ENCODE measurements at regions not wholly inside any gene's neighbourhood (a gene's known extent, or its start where the extent isn't known, plus 50 kb on each side); places are given as distances from the start of the nearest gene placed in this dataset.

DNA sequence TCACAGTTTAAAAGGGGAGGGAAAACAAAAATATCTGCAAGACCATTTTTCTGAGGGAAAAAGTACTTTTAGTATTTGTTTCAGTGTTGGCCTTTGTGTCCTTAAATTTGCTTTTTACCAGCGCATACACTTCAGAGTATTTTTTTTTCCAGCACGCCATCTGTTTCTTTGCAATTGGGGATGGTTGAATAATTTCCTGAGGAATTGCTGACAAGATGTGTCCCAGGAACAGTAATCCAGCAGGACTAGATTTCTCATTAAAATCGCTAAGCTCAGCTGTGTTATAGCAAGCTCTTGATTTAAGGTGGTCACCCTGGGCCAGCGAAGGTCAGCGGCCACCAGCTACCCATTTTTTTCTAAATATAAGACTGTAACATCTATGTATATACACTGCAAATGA is 156.9 kb upstream of the RHOBTB1 start:
- no peak overlapping the region for H2AFZ ChIP-seq (ENCODE audit: low read length)
- no peaks in the 10 kb centered on the region for H3K36me3 ChIP-seq (ENCODE audit: insufficient read depth, low read length)
- DNase-seq (ENCODE audit: low spot score), result no peak
- ChIA-PET CTCF (ENCODE audit: unreplicated experiment) (no interaction called here), POLR2A (interaction anchor here (0.7 to 1.5 kb wide), 2 partner anchors 13 to 18 kb away, joined by 3 read pairs; no protein-coding TSS in a partner anchor)
- no peaks in the 10 kb centered on the region for H3K79me2 ChIP-seq (ENCODE audit: insufficient read depth, low read depth, low read length)
- H3K27ac ChIP-seq (ENCODE audit: low read depth, low read length, poor library complexity, severe bottlenecking), result no peak overlapping the region
- no peaks in the 10 kb centered on the region for H3K9me3 ChIP-seq (ENCODE audit: low read length)
- no TSS peak for BruUV-seq (replicated peaks)
- H4K20me1 ChIP-seq (ENCODE audit: insufficient read depth, low read length), result no peaks in the 10 kb centered on the region
- no peak overlapping the region for H3K4me3 ChIP-seq (ENCODE audit: low read depth, low read length, poor library complexity, severe bottlenecking)
- intact Hi-C loops (cut with micrococcal nuclease; ENCODE audit: unreplicated experiment), result no loop called here
- no peaks in the 10 kb centered on the region for H3K4me1 ChIP-seq (ENCODE audit: insufficient read depth, low read length, poor library complexity, severe bottlenecking)
- H3K9me2 ChIP-seq (ENCODE audit: insufficient read depth, low read length), result no peaks in the 10 kb centered on the region
- TF ChIP-seq, protein P1, sequence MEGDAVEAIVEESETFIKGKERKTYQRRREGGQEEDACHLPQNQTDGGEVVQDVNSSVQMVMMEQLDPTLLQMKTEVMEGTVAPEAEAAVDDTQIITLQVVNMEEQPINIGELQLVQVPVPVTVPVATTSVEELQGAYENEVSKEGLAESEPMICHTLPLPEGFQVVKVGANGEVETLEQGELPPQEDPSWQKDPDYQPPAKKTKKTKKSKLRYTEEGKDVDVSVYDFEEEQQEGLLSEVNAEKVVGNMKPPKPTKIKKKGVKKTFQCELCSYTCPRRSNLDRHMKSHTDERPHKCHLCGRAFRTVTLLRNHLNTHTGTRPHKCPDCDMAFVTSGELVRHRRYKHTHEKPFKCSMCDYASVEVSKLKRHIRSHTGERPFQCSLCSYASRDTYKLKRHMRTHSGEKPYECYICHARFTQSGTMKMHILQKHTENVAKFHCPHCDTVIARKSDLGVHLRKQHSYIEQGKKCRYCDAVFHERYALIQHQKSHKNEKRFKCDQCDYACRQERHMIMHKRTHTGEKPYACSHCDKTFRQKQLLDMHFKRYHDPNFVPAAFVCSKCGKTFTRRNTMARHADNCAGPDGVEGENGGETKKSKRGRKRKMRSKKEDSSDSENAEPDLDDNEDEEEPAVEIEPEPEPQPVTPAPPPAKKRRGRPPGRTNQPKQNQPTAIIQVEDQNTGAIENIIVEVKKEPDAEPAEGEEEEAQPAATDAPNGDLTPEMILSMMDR (conservative IDR thresholded peaks at IDR 0.05; ENCODE audit: low read length), result no peak
- no peak for TF ChIP-seq EZH2phosphoT487 (IDR thresholded peaks at IDR 0.05; ENCODE audit: borderline replicate concordance, low read depth, low read length)
- H3K4me2 ChIP-seq (ENCODE audit: low read length), result no peak overlapping the region

DNA sequence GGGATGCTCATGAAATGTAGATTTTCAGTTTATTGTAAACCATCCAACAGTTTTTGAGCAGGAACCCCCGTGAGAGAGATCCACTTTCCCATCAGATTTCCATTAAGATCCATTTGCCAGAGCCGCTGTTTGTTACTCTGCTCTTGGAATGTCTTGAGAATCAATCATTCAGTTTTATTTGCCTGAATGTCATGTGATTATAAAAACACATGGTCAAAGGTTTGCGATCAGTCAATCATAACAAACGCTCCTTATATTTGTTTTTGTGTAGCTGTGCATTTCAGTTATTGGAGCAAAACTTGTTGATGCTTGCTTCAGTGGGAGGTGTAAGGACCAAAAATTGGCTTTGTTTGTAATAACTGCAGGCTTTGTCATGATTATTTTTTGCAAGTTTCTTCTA is 155.8 kb upstream of the RHOBTB1 start:
- no peak overlapping the region for H3K4me3 ChIP-seq (ENCODE audit: low read depth, low read length, poor library complexity, severe bottlenecking)
- no peaks in the 10 kb centered on the region for H3K36me3 ChIP-seq (ENCODE audit: insufficient read depth, low read length)
- DNase-seq (ENCODE audit: low spot score), result no peak
- no TSS peak for BruUV-seq (replicated peaks)
- H3K9me2 ChIP-seq (ENCODE audit: insufficient read depth, low read length), result no peaks in the 10 kb centered on the region
- no peaks in the 10 kb centered on the region for H3K9me3 ChIP-seq (ENCODE audit: low read length)
- no peak overlapping the region for H3K27ac ChIP-seq (ENCODE audit: low read depth, low read length, poor library complexity, severe bottlenecking)
- H3K79me2 ChIP-seq (ENCODE audit: insufficient read depth, low read depth, low read length), result no peaks in the 10 kb centered on the region
- ChIA-PET CTCF (ENCODE audit: unreplicated experiment) (no interaction called here), POLR2A (no interaction called here)
- no peak overlapping the region for H2AFZ ChIP-seq (ENCODE audit: low read length)
- no peaks in the 10 kb centered on the region for H4K20me1 ChIP-seq (ENCODE audit: insufficient read depth, low read length)
- no peak overlapping the region for H3K4me2 ChIP-seq (ENCODE audit: low read length)
- no peaks in the 10 kb centered on the region for H3K4me1 ChIP-seq (ENCODE audit: insufficient read depth, low read length, poor library complexity, severe bottlenecking)
- no peak for TF ChIP-seq EZH2phosphoT487 (IDR thresholded peaks at IDR 0.05; ENCODE audit: borderline replicate concordance, low read depth, low read length)
- TF ChIP-seq, protein P1 (conservative IDR thresholded peaks at IDR 0.05; ENCODE audit: low read length), result no peak
- intact Hi-C loops (cut with micrococcal nuclease; ENCODE audit: unreplicated experiment), result no loop called here

DNA sequence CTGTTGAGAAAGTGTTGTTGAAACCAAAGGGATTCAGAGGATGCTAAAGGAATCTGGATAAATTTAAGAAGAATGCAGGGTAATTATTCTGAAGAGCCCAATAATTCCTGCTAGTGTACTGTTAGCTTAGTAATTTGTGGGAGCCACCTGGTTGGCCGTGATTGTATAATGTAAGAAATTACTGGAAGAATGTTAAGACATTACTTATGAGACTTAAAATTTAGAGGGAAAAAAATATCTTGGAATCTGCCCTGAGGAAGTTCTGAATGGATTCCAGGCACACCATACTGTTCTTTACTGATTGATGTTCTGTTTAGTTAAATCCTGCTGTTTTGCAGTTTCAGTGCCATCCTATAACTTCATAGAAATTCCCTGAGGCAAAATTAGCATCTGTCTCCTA is 155.0 kb upstream of the RHOBTB1 start:
- no peaks in the 10 kb centered on the region for H3K9me3 ChIP-seq (ENCODE audit: low read length)
- ChIA-PET POLR2A (no interaction called here), CTCF (ENCODE audit: unreplicated experiment) (no interaction called here)
- no peak for DNase-seq (ENCODE audit: low spot score)
- no peaks in the 10 kb centered on the region for H3K36me3 ChIP-seq (ENCODE audit: insufficient read depth, low read length)
- no peak overlapping the region for H3K27ac ChIP-seq (ENCODE audit: low read depth, low read length, poor library complexity, severe bottlenecking)
- no peaks in the 10 kb centered on the region for H3K79me2 ChIP-seq (ENCODE audit: insufficient read depth, low read depth, low read length)
- no TSS peak for BruUV-seq (replicated peaks)
- H4K20me1 ChIP-seq (ENCODE audit: insufficient read depth, low read length), result no peaks in the 10 kb centered on the region
- TF ChIP-seq, protein P1 (conservative IDR thresholded peaks at IDR 0.05; ENCODE audit: low read length), result no peak
- no peak for TF ChIP-seq EZH2phosphoT487 (IDR thresholded peaks at IDR 0.05; ENCODE audit: borderline replicate concordance, low read depth, low read length)
- H3K4me3 ChIP-seq (ENCODE audit: low read depth, low read length, poor library complexity, severe bottlenecking), result no peak overlapping the region
- no peak overlapping the region for H2AFZ ChIP-seq (ENCODE audit: low read length)
- no peaks in the 10 kb centered on the region for H3K4me1 ChIP-seq (ENCODE audit: insufficient read depth, low read length, poor library complexity, severe bottlenecking)
- no peak overlapping the region for H3K4me2 ChIP-seq (ENCODE audit: low read length)
- intact Hi-C loops (cut with micrococcal nuclease; ENCODE audit: unreplicated experiment), result no loop called here
- no peaks in the 10 kb centered on the region for H3K9me2 ChIP-seq (ENCODE audit: insufficient read depth, low read length)

Measured in OCI-LY7 (cell line).